K562 (cell line): ENCODE measurements at regions not wholly inside any gene's neighbourhood (a gene's known extent, or its start where the extent isn't known, plus 50 kb on each side); places are given as distances from the start of the nearest gene placed in this dataset.

ENCODE experiments used
- ATAC-seq: fragments of 200-7000 bp; cut with Tn5 transposase; 3 replicates; pipeline ENCODE4 v1.9.1; 2020; ENCODE audit warnings: moderate library complexity
- BruUV-seq: library from RNA; stranded (reverse); fragments of 400-500 nt; replicated peaks from 2 replicates; lab custom pipeline; 2021; lab: Mats Ljungman, UMichigan
- CTCF ChIA-PET: fragments of 300-600 bp; formaldehyde crosslinking; extraction: SDS; loops from one replicate; lab custom pipeline; 2021; ENCODE audit warnings: low intra/inter-chr PET ratio; lab: Yijun Ruan, JAX
- POLR2A ChIA-PET: fragments of 300-600, 350-650 bp; sonication (Branson Sonifier 250); formaldehyde crosslinking; extraction: SDS; loops from one replicate; lab custom pipeline; 2021; ENCODE audit warnings: antibody characterized with exemption, inconsistent platforms; lab: Yijun Ruan, JAX
- DNase-seq, 4 experiments: peaks; one replicate each; pipeline versions ENCODE4 v3.0.0 to v3.0.0-alpha.2; 2011 to 2018; ENCODE audit warnings: low spot score in 3 of 4, mixed read lengths in 3 of 4; ENCODE audit errors: extremely low read depth in 1 of 4
- FAIRE-seq: peaks from 2 replicates; lab custom pipeline; 2011; peaks lifted over from hg19 to GRCh38; lab: Jason Lieb, UNC
- H2AFZ ChIP-seq: 2 replicates; pipeline ENCODE4 v1.6.0; 2011; ENCODE audit warnings: low read depth, low read length, control low read depth, inconsistent platforms
- H3K27ac ChIP-seq: fragments of 200-600 bp; 3 replicates; pipeline ENCODE4 v1.8.0; 2011; ENCODE audit warnings: low read depth, mild to moderate bottlenecking, control low read depth, inconsistent platforms, low read length, moderate library complexity, mixed read lengths; ENCODE audit errors: extremely low read depth
- H3K27me3 ChIP-seq, 2 experiments: fragments of 300-600 bp in 1 of 2; 2 replicates in 1 of 2; 3 replicates in 1 of 2; pipeline versions ENCODE4 v1.6.0 to v1.8.0; 2011; ENCODE audit warnings: inconsistent platforms in 2 of 2, low read length in 2 of 2, mild to moderate bottlenecking in 1 of 2, mixed read lengths in 1 of 2, moderate library complexity in 1 of 2; ENCODE audit not compliant: control insufficient read depth in 2 of 2, insufficient read depth in 2 of 2
- H3K36me3 ChIP-seq: fragments of 300-600 bp; 3 replicates; pipeline ENCODE4 v1.8.0; 2011; ENCODE audit warnings: mild to moderate bottlenecking, low read length, inconsistent platforms; ENCODE audit not compliant: control insufficient read depth, insufficient read depth
- H3K4me1 ChIP-seq, 2 experiments: fragments of 200-600 bp in 1 of 2; replicated peaks in 1 of 2; 2 replicates in 1 of 2; 3 replicates in 1 of 2; pipeline versions ENCODE4 v1.5.1 to v1.8.0; 2011; ENCODE audit warnings: inconsistent platforms in 2 of 2, low read length in 2 of 2, mild to moderate bottlenecking in 1 of 2, mixed read lengths in 1 of 2, moderate library complexity in 1 of 2; ENCODE audit not compliant: control insufficient read depth in 2 of 2, insufficient read depth in 2 of 2
- H3K4me2 ChIP-seq: 2 replicates; pipeline ENCODE4 v1.6.1; 2011; ENCODE audit warnings: low read length, control low read depth, inconsistent platforms, mixed read lengths; ENCODE audit not compliant: insufficient read depth
- H3K4me3 ChIP-seq: fragments of 200-600 bp; sonication (generic), shearing (Covaris generic); 2 replicates; pipeline ENCODE4 v1.5.1; 2016; ENCODE audit warnings: control low read depth, inconsistent platforms
- H3K79me2 ChIP-seq: fragments of 200-600 bp; 3 replicates; pipeline ENCODE4 v1.8.0; 2011; ENCODE audit warnings: low read length, inconsistent platforms; ENCODE audit not compliant: control insufficient read depth, insufficient read depth
- H3K9ac ChIP-seq, 2 experiments: 2 replicates each; pipeline versions ENCODE4 v1.6.0 to v1.6.1; 2011; ENCODE audit warnings: low read depth in 2 of 2, low read length in 2 of 2, control low read depth in 1 of 2, inconsistent platforms in 1 of 2, mild to moderate bottlenecking in 1 of 2, mixed read lengths in 1 of 2; ENCODE audit not compliant: insufficient read depth in 1 of 2
- H3K9me1 ChIP-seq: one replicate; pipeline ENCODE4 v1.6.0; 2011; ENCODE audit warnings: inconsistent platforms, mild to moderate bottlenecking, low read length, moderate library complexity; ENCODE audit not compliant: control insufficient read depth, insufficient read depth
- H3K9me3 ChIP-seq: replicated peaks from 2 replicates; pipeline ENCODE4 v1.5.1; 2011; ENCODE audit warnings: low read depth, low read length, inconsistent platforms; ENCODE audit not compliant: control insufficient read depth, insufficient read depth
- H4K20me1 ChIP-seq: replicated peaks from 2 replicates; pipeline ENCODE4 v1.6.1; 2011; ENCODE audit warnings: low read length, inconsistent platforms, mixed read lengths; ENCODE audit not compliant: control insufficient read depth, insufficient read depth
- ATF7 ChIP-seq: fragments of 450-650 bp; IDR thresholded peaks from 2 replicates; pipeline ENCODE4 v1.7.1; 2014; ENCODE audit warnings: mild to moderate bottlenecking, moderate library complexity
- HINFP ChIP-seq: fragments of 450-650 bp; conservative IDR thresholded peaks from 2 replicates; pipeline ENCODE4 v1.6.1; 2016; ENCODE audit warnings: missing genetic modification characterization, low read depth, mild to moderate bottlenecking, control low read depth, missing compliant biosample characterization
- PHB2 ChIP-seq: fragments of 450-650 bp; IDR thresholded peaks from 2 replicates; pipeline ENCODE4 v1.6.1; 2017; ENCODE audit warnings: low read depth
- U2AF1 ChIP-seq: fragments of 200-400 bp; formaldehyde crosslinking; optimal IDR thresholded peaks from 2 replicates; pipeline ENCODE3; 2017; ENCODE audit warnings: mild to moderate bottlenecking, low read depth, low read length, moderate library complexity
- WGBS: fragments of 100-300 bp; shearing (Covaris generic); methylation state at CpG from one replicate; pipeline ENCODE4 v1.1.6; 2016; ENCODE audit warnings: low coverage, mixed read lengths; ENCODE audit not compliant: insufficient coverage; ENCODE audit errors: missing lambda C conversion rate; 5-methylcytosine and 5-hydroxymethylcytosine counted together
- in situ Hi-C: fragments of 300-500 bp; cut with MboI; formaldehyde crosslinking; loops from 4 replicates; pipeline ENCODE4 v1.15.0; 2018; ENCODE audit warnings: inconsistent platforms, mixed read lengths
- intact Hi-C: fragments of 100-400 bp; cut with micrococcal nuclease; formaldehyde crosslinking; loops from 2 replicates; pipeline ENCODE4 v1.14.2; 2022

- ATAC-seq (no peak), DNase-seq (no peak), FAIRE-seq (no peak)
- Histone ChIP-seq H3K79me2 (no peaks in the 10 kb centered on the region), H3K9me3 (no peaks in the 10 kb centered on the region), H4K20me1 (no peaks in the 10 kb centered on the region), H3K36me3 (no peaks in the 10 kb centered on the region), H3K4me2 (no peak overlapping the region), H3K27ac (no peak overlapping the region), H3K27me3 (no peaks in the 10 kb centered on the region), H2AFZ (no peak overlapping the region), H3K4me1 (no peaks in the 10 kb centered on the region), H3K4me3 (no peak overlapping the region), H3K9me1 (no peaks in the 10 kb centered on the region), H3K9ac (no peak overlapping the region)
- WGBS = 5% methylated on average over 1 of the region's 1 CpG
- in situ Hi-C loops (no loop called here), intact Hi-C loops (no loop called here)
- ChIA-PET POLR2A (no interaction called here), CTCF (no interaction called here)
- no TSS peak for BruUV-seq
- no peak for TF ChIP-seq U2AF1
- no peak for TF ChIP-seq PHB2
- no peak for TF ChIP-seq ATF7
These were observed 2065.2 kb downstream of the MRPL39 start for GRCh38 chr21:23542097-23542496.

DNA sequence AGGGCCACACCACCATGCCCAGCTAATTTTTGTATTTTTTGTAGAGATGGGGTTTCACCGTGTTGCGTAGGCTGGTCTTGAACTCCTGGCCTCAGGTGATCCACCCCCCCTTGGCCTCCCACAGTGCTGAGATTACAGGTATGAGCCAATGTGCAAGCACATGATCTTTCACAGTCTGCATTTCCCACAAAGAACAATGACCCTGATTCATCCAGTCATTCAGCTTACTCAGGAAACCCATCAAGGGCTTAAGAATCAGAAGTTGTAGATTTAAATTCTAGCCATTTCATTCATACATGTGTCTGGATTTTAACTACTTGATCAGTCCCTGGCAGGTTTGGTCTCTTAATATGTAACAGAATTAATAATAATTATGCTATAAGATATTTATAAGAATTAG is 2065.7 kb downstream of the MRPL39 start:
- Histone ChIP-seq H3K36me3 (no peaks in the 10 kb centered on the region), H3K9me1 (no peaks in the 10 kb centered on the region), H3K9me3 (no peaks in the 10 kb centered on the region), H3K27me3 (no peaks in the 10 kb centered on the region), H3K4me3 (no peak overlapping the region), H3K4me2 (no peak overlapping the region), H3K27ac (no peak overlapping the region), H3K9ac (no peak overlapping the region), H3K79me2 (no peaks in the 10 kb centered on the region), H3K4me1 (no peaks in the 10 kb centered on the region), H4K20me1 (no peaks in the 10 kb centered on the region), H2AFZ (no peak overlapping the region)
- ChIA-PET CTCF (no interaction called here), POLR2A (no interaction called here)
- BruUV-seq = no TSS peak
- DNase-seq = no peak
- intact Hi-C loops = no loop called here
- ATAC-seq = no peak
- no peak for FAIRE-seq
- 0% methylated on average over 2 of the region's 2 CpGs for WGBS
- in situ Hi-C loops = no loop called here
- no peak for TF ChIP-seq HINFP
